ENCODE measurements at regions not wholly inside any gene's neighbourhood (a gene's known extent, or its start where the extent isn't known, plus 50 kb on each side); places are given as distances from the start of the nearest gene placed in this dataset.
"Not testable (repeated sequence)": the region's sequence is repeated elsewhere in the genome, so short reads cannot be mapped to it uniquely, and the experiment has no call there.

DNA sequence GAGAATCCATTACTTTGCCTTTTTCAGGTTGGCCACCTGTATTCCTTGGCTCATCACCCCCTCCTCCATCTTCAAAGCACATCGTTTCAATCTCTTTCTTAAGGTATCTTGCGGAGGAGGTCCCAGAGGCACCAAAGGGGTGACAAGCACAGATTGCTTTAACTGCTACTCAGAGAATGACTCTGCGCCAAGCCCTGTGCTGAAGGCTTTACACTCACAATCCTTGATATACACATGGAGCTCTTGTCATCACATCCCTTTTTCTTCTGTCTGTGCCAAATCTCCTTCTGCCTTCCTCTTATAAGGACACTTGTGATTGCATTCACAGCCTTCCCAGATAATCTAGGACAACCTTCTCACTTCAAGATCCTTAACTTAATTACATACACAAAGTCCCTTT, 134.7 kb upstream of the MAMLD1 start:
- Histone ChIP-seq H3K36me3 (no peaks in the 10 kb centered on the region), H3K27me3 (no peaks in the 10 kb centered on the region), H3K9me3 (no peaks in the 10 kb centered on the region), H3K4me3 (no peak overlapping the region)
- DNase-seq, result no peak

DNA sequence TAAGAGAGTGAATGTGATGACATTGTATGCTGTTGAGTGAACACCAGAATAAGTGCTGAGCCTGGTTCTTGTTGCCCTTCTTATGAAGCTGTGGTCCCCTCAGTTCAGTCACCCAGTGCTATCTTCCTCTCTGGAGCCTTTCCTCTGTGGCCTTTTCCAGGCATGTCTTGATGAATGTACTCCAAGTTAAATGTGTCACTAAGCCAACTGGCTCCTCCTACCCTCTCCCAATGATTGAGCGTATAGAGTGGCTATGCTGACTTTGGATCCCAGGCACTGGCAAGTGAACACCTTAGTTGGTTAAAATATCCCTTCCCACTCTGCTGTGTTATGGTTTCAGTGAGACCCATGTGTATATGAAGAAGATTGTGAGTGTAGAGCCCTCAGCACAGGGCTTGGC, 134.1 kb upstream of the MAMLD1 start:
- Histone ChIP-seq H3K9me3 (no peaks in the 10 kb centered on the region), H3K36me3 (no peaks in the 10 kb centered on the region), H3K27me3 (no peaks in the 10 kb centered on the region), H3K4me3 (no peak overlapping the region)
- no peak for DNase-seq

DNA sequence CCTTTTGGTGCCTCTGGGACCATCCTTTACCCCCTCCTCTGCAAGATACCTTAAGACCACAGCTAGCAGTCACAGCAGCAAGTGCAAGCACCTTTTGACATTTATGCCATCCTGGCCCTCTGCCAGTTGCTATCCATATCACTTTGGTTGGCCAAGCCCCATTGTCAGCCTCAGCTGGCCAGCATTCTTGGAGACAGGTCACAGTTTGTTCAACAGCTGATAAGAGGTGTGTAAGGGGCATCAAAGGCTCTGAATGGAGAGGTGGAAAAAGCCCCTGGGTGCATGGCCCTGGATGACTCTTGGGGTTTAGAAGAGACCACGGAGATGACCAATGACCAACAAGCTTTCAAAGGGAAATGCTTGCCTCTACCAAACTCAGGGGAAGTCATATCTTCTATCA, 133.6 kb upstream of the MAMLD1 start:
- no peak overlapping the region for H3K4me3 ChIP-seq
- H3K36me3 ChIP-seq, result no peaks in the 10 kb centered on the region

DNA sequence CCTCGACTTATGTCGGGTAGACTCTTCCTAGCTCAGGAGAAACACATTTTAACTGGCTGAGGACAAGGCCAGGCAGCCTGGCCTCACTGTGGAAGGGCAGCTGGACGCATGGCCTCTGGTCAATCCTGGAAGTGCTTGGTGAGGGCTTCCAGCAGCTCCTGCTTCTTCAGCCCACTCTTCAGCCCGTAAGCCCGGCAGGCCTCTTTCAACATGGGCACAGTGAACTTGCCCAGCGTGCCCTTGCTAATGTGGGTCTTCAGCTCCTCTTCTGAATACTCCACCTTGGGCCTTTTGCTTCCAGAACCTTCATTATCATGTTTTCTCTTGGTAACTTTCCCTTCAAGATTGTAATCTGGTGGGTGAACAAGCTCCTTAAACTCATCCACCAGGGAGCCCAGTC, 132.2 kb upstream of the MAMLD1 start:
- H3K9me3 ChIP-seq, H3K4me3 ChIP-seq, H3K27me3 ChIP-seq, H3K36me3 ChIP-seq, DNase-seq: not testable (repeated sequence)

More for the DNA sequence above, 133.6 kb upstream of the MAMLD1 start:
- no peak for DNase-seq
- Histone ChIP-seq H3K27me3 (no peaks in the 10 kb centered on the region), H3K9me3 (no peaks in the 10 kb centered on the region)

DNA sequence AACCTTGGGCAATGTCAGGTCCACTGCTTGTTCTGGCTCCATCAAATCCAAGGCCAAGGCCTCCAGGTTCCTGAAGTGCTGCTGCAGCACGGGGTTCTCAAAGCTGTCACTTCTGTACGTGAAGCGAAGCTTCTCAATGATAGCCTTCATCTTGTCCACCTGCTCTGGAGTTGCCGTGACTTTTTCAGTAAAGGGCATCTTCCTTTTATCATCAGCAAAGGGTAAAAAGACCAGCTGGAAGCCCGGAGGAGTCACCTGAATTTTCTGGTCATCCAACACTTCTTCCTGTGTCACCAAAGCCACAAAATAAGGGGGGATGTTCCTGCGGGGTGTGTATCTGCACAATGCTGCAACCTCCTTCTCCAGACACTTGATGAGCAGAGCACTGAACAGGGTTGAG, 131.7 kb upstream of the MAMLD1 start:
- not testable (repeated sequence) for H3K27me3 ChIP-seq, DNase-seq, H3K9me3 ChIP-seq

DNA sequence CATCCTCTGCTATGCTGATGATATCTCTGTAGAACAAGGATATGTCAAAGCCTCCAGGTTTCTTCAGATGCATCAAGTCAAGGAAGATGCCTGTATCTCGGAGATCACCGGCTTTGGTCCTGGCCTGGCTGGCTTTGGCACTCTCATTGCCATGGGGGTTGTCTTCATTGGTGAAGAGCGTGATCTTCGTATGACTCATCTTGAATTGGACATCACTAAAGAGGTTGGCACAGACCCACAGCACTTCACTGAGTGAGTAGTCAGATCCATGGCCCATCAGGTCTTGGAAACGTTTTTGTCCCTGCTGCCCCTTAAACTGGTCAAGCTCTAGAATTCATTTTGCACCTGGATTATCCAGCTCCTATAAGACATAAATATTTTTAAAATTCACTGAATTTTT, 130.9 kb upstream of the MAMLD1 start:
- not testable (repeated sequence) for H3K4me3 ChIP-seq, H3K36me3 ChIP-seq, H3K9me3 ChIP-seq, H3K27me3 ChIP-seq
- DNase-seq, result peak; percentile 60

More for the DNA sequence above, 131.7 kb upstream of the MAMLD1 start:
- not testable (repeated sequence) for H3K4me3 ChIP-seq, H3K36me3 ChIP-seq

DNA sequence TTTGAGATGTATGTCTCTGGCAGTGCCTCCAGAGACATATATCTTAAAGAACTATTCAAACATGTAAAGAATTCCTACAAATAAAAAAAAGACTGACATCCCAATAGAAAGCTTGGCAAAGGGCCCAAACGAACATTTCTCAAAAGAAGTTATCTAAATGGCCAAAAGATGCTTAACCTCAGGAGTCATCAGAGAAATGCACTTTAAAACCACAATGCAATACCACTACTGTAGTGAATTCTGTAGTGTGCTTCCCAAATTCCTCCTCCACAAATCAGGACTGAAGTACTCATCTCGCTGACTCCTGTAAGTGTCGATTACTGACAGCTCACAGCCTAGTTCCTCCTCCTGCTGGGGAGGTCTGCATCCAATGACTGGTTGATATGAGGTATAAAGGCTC, 129.0 kb upstream of the MAMLD1 start:
- Histone ChIP-seq H3K9me3 (no peaks in the 10 kb centered on the region), H3K36me3 (no peaks in the 10 kb centered on the region), H3K4me3 (no peak overlapping the region), H3K27me3 (no peaks in the 10 kb centered on the region)
- DNase-seq, result no peak

DNA sequence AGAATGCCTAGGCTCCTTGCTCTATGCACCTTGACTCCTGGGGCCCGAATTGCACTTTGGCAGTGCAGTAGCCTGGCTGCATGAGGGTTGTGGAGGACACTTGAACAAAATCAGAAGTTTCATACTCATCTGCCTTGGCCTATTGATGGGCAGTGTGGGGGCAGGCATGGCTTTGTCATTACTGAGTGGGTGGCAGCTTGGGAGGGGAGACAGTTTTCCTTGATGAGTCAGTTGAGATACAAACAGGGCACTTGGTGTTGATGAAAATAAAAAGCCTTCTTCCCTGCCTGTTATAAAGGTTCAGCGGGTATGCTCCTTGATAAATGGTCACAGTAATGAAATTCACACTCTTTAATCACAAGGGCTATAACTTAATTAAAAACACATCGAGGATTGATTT, 126.8 kb upstream of the MAMLD1 start:
- Histone ChIP-seq H3K9me3 (no peaks in the 10 kb centered on the region), H3K4me3 (no peak overlapping the region), H3K27me3 (no peaks in the 10 kb centered on the region), H3K36me3 (no peaks in the 10 kb centered on the region)
- peak; percentile 46 for DNase-seq

DNA sequence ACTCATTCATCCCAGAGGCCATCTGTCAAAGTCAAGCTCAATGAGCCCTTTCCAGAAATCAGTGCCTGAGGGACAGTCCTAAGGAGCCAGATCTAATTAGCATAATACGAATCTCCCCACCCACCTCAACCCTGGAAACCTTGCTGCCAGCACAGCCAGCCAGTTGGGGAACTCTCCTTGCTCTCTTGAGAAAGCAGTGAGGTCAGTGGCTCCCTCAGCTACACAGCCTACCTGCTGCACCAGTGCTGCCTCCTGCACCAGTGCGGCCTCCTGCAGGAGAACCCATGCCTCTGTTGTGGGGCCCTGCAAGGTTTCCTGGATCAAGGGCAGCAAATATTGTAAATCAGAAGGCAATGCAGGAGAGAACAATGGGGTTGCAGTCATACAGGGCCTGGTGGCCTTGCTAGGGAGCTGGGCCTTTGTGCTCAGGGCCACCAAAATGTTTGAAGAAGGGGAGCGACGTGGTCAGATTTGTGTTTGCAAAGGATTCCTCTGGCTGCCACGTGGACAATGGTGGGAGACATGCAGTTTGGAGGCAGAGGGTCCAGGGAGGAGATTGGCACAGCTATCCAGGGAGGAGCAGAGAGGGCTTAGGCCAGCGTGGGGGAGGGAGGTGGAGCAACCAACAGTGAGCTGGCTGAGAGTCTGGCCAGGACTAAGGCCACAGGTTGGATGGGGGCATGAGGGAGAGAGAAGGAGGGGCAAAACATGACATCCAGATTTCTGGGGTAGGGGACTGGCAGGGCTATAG, 124.3 kb upstream of the MAMLD1 start:
- Histone ChIP-seq H3K36me3 (no peaks in the 10 kb centered on the region), H3K4me3 (no peak overlapping the region), H3K9me3 (no peaks in the 10 kb centered on the region), H3K27me3 (no peaks in the 10 kb centered on the region)
- DNase-seq, result no peak

DNA sequence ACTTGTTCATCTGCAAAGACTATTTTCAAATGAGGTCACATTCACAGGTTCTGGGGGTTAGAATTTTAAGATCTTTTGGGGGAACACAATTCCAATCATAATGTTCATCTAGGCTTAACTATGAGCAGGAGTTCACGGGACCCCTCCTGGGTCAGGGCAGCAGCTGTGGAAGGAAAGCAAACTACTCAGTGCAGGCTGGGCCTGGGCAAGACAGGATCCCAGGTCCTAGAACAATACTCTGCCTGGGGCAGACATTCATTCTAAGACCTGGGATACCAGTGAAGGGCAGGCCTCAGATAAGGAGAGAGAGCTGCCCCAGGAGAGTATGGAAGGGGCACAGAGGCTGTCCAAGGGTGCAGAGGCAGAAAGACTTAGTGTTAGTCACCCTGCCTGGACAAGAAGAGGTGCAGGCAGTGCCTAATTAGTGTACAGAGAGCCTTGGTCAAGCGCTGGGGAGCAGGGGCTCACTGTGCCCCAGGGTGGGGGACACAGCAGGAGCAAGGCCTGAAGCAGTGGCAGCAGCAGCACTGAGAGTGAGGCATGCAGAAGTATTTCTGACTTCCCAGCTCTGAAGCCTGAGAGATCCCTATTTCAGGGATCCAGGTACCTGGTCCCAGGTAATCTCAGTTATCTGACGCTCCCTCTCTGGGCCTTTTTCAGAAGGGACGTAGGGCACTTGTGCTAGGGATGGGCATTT, 123.0 kb upstream of the MAMLD1 start:
- DNase-seq, result no peak
- no peaks in the 10 kb centered on the region for H3K9me3 ChIP-seq
- H3K27me3 ChIP-seq, result no peaks in the 10 kb centered on the region
- H3K36me3 ChIP-seq, result no peaks in the 10 kb centered on the region
- no peak overlapping the region for H3K4me3 ChIP-seq

DNA sequence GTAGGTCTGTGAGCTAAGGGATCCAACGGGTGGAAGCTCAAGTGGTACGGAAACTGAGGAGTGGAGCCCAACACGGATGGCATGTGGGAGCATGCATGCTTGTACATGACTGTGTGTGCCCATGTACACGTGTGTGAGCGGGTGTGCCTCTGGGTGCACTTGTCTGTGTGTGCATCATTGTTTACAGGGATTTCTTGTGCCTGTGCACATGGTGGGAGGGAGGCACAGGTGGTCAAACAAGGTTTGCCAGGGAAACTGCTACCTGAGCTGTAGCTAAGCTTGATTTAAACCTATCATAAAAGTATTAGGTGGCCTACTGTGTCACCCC, 122.5 kb upstream of the MAMLD1 start:
- no peaks in the 10 kb centered on the region for H3K36me3 ChIP-seq
- H3K27me3 ChIP-seq, result no peaks in the 10 kb centered on the region
- no peak for DNase-seq
- H3K4me3 ChIP-seq, result no peak overlapping the region
- H3K9me3 ChIP-seq, result no peaks in the 10 kb centered on the region

DNA sequence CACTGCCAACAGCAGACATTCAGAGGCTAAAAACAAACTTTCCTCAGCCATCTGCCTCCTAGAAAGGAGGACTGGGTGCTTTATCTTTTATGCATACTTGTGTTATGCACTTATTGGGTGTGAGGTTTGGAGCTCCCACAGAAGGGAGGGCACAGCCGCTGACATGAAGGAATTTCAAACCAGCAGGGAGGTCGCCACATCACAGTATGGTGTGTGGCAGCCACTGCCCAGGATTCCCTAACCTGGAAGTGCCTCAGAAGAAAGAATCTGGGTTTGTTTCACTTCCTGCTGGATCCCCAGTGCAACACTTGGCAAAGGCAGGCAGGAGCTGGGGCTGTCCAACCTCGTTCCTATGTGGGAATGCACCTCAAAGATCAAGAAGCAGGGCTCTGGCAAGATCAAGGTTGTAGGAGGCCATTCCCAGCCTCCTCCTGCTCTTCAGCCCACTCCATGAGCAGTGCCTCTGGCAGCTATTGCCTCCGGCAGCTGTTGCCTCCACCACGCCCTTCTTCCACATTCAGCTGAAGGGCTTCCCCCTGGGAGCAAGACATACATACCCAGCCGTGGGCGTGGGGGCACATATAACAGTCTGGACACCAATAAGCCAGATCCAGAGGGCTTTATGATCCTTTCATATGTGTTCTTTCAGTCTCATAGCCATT, 109.0 kb upstream of the MAMLD1 start:
- no peak overlapping the region for H3K4me3 ChIP-seq
- DNase-seq, result no peak
- no peaks in the 10 kb centered on the region for H3K27me3 ChIP-seq
- no peaks in the 10 kb centered on the region for H3K9me3 ChIP-seq
- no peaks in the 10 kb centered on the region for H3K36me3 ChIP-seq

DNA sequence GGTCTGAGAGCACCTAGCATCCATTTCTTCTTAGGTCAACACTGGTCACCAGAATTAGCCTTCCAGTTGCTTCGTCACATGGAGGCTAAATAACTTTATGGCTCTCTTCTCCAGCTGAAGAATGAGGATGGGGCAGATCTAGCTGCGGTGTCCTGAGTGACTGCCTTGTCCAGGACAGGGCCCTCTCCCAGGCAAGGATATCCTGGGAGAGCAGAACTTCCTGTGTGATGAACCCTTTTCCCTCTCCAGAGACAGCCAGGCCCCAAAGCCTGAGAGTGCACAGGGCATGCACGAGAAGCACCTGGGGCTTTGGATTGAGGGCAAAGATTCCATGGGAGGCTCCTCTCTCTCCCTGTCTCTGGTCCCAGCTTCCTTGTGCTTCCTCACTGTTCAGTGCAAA, 108.2 kb upstream of the MAMLD1 start:
- Histone ChIP-seq H3K9me3 (no peaks in the 10 kb centered on the region), H3K27me3 (no peaks in the 10 kb centered on the region), H3K4me3 (no peak overlapping the region), H3K36me3 (no peaks in the 10 kb centered on the region)
- no peak for DNase-seq

DNA sequence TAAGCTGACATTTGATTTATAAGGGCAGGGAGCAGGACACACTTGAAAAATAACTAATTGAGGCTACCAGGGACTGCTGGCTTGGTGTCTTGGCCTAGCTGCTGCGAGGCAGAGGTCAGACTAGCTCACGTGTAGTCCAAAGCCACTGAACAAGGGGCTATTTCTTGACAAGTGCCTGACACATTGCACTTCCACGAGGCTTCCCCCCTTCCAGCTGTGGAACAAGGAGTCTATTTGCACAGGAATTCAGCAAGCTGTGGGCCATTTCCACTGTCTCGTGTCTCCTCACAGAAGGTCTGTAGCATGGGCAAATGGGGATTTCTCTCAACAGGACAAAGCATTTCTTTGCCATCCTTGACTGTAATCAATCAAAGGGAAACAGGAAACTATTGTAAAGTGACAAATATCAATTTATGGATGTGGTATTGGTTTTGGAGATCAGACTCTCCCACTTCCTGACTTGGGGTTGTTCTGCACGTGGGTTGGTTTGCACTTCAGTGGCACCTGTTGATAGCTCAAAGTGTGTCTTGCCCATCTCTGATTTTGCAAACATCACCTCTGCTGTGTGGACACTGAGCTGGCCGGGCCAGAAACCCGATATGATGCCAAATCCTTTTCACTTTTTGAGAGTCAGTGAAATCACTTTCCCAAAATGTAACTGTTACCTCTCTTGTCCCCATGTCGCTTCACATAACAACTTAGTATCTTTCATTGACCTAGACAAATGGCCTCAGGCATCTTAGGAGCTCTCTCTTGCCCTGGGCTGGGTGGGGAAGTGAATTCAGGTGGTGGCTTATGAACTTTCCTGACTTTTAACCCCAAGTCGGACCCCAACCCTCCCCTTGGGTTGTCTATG, 107.4 kb upstream of the MAMLD1 start:
- no peaks in the 10 kb centered on the region for H3K9me3 ChIP-seq
- H3K4me3 ChIP-seq, result no peak overlapping the region
- DNase-seq, result no peak
- no peaks in the 10 kb centered on the region for H3K36me3 ChIP-seq
- H3K27me3 ChIP-seq, result no peaks in the 10 kb centered on the region

DNA sequence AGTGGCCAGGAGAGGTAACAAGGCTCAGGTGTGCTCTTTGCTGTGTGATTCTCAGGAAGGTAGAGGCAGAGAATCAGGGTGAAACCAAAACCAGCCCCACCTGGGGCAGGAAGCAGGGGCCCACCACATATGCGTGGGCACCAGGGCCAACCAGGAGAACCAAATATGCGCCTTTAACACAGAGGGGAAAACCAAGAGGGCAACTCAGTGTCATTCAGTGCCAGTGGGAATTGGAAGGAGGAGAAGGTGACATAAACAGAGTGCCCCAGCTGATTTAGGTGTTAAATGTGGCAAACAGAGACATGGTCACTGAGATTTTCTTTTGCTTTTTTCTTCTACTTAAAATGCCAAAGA, 106.8 kb upstream of the MAMLD1 start:
- H3K4me3 ChIP-seq, result no peak overlapping the region
- H3K9me3 ChIP-seq, result no peaks in the 10 kb centered on the region
- DNase-seq, result no peak
- H3K27me3 ChIP-seq, result no peaks in the 10 kb centered on the region
- H3K36me3 ChIP-seq, result no peaks in the 10 kb centered on the region

DNA sequence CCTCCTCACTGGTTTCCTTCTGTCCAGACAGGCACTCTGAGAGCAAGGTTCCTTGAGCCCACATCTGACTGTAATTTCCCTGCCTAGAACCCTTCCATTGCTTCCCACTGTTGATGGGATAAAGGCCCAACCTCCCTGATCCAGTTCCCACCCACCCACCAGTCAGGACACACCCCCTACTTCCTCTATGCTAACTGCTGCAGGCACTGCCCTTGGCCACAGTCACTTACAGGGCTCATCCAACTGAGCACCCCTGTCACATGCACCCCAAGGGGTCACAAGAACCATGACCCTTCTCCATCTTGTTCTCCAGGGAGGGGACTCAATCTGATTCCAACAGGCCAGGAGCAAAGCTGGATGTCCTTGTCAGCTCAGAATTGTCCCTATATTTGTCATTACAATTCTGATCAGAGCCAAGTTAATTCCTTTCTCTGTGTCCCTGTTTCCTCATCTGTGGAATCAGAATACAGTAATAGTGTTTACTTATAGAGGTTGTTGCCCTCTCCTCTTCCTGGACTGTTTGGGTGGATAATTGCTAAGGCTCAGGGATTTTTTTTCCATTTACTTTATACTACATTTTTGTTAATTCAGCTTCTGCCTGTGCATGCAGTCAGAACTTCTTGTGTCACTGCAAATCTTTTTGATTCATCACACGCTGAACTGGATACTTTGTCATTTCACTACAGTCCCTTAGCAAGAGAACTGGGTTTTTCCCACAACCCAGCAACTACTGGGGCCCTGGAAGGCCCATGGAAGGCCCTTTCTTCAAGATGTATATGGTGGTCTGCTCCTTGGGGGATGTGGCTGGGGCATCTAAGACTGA, 105.6 kb upstream of the MAMLD1 start:
- no peak for DNase-seq
- no peak overlapping the region for H3K4me3 ChIP-seq
- no peaks in the 10 kb centered on the region for H3K27me3 ChIP-seq
- H3K9me3 ChIP-seq, result no peaks in the 10 kb centered on the region
- H3K36me3 ChIP-seq, result no peaks in the 10 kb centered on the region

DNA sequence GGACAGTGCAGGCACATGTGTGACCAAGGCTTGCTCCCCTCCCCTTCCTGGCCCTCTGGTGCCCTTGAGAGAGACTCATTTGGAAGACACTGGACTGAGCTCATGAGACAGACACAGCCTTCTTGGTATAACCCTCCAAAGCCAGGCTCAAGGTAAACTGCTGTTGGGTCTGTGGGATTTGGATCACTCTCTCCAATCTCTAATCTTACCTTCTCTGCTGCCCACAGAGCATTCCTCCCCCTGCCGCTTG, 105.0 kb upstream of the MAMLD1 start:
- Histone ChIP-seq H3K9me3 (no peaks in the 10 kb centered on the region), H3K4me3 (no peak overlapping the region), H3K36me3 (no peaks in the 10 kb centered on the region), H3K27me3 (no peaks in the 10 kb centered on the region)
- no peak for DNase-seq
